ENCODE measurements at regions not wholly inside any gene's neighbourhood (a gene's known extent, or its start where the extent isn't known, plus 50 kb on each side); places are given as distances from the start of the nearest gene placed in this dataset.

DNA sequence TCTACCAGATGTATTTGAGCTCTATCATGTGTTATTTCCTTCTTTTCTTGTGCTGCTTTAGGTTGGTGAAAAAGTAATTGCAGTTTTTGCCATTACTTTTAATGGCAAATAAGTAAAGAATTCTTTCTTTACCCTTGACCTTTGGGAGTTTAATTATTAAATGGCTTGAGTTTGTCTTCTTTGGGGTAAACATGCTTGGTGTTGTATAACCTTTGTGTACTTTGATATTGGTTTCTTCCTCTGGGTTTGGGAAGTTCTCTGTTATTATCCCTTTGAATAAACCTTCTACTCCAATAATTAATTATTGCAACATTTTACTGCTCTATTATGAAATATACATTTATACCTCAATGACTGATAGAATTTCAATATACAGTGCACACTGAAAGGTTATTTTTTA, 709.4 kb downstream of the PCDH17 start:
- TF ChIP-seq POLR2A (IDR thresholded peaks at IDR 0.05; ENCODE audit: low read depth, low read length) (no peak), SPI1 (IDR thresholded peaks at IDR 0.05; ENCODE audit: low read depth, low read length) (no peak)

Data from GM12891 (cell line).